ENCODE measurements at regions not wholly inside any gene's neighbourhood (a gene's known extent, or its start where the extent isn't known, plus 50 kb on each side); places are given as distances from the start of the nearest gene placed in this dataset.

GRCh38 chr2:153347818-153348495 lies 130.6 kb downstream of the RPRM start:
- ATAC-seq (no peak), DNase-seq (no peak)
- no peak overlapping the region for H3K27ac ChIP-seq
- no peaks in the 10 kb centered on the region for H3K27me3 ChIP-seq
- WGBS (ENCODE audit: insufficient coverage, low coverage, low lambda C conversion rate, missing lambda C conversion rate) = 25% methylated on average over 2 of the region's 2 CpGs
- TF ChIP-seq POLR2A (IDR thresholded peaks at IDR 0.05) (no peak), CTCF (IDR thresholded peaks at IDR 0.05) (no peak)
- no peaks in the 10 kb centered on the region for H3K4me1 ChIP-seq
- no peak overlapping the region for H3K4me3 ChIP-seq
- intact Hi-C loops (cut with DNase I) = no loop called here
- H3K36me3 ChIP-seq = no peaks in the 10 kb centered on the region
- H3K9me3 ChIP-seq = no peaks in the 10 kb centered on the region

GRCh38 chr2:153320879-153321278 lies 157.7 kb downstream of the RPRM start:
- no peak for TF ChIP-seq POLR2A (IDR thresholded peaks at IDR 0.05)
- no peak for TF ChIP-seq CTCF (IDR thresholded peaks at IDR 0.05)
- Histone ChIP-seq H3K27ac (no peak overlapping the region), H3K4me1 (no peaks in the 10 kb centered on the region), H3K27me3 (no peaks in the 10 kb centered on the region), H3K9me3 (no peaks in the 10 kb centered on the region), H3K36me3 (no peaks in the 10 kb centered on the region), H3K4me3 (no peak overlapping the region)
- intact Hi-C loops (cut with DNase I) = no loop called here
- DNase-seq (no peak), ATAC-seq (no peak)

- intact Hi-C loops (cut with DNase I) = no loop called here
- no peak for DNase-seq
- no peak overlapping the region for H3K27ac ChIP-seq
- no peaks in the 10 kb centered on the region for H3K9me3 ChIP-seq
- 36% methylated on average over 8 of the region's 8 CpGs for whole genome bisulfite sequencing (ENCODE audit: insufficient coverage, low coverage, low lambda C conversion rate, missing lambda C conversion rate)
- H3K27me3 ChIP-seq = no peaks in the 10 kb centered on the region
- H3K4me1 ChIP-seq = no peaks in the 10 kb centered on the region
- H3K4me3 ChIP-seq = no peak overlapping the region
- no peaks in the 10 kb centered on the region for H3K36me3 ChIP-seq
- no peak for TF ChIP-seq POLR2A (IDR thresholded peaks at IDR 0.05)
- TF ChIP-seq CTCF (IDR thresholded peaks at IDR 0.05) = no peak
- ATAC-seq = no peak
Measured at GRCh38 chr2:153311432-153311831, 167.1 kb downstream of the RPRM start.

- H3K27ac ChIP-seq = no peak overlapping the region
- H3K4me1 ChIP-seq = no peaks in the 10 kb centered on the region
- H3K4me3 ChIP-seq = no peak overlapping the region
- intact Hi-C loops (cut with DNase I) = no loop called here
- DNase-seq = no peak
- H3K36me3 ChIP-seq = no peaks in the 10 kb centered on the region
- no peaks in the 10 kb centered on the region for H3K27me3 ChIP-seq
- 28% methylated on average over 2 of the region's 2 CpGs for WGBS (ENCODE audit: insufficient coverage, low coverage, low lambda C conversion rate, missing lambda C conversion rate)
- ATAC-seq = no peak
- H3K9me3 ChIP-seq = no peaks in the 10 kb centered on the region
- TF ChIP-seq CTCF (IDR thresholded peaks at IDR 0.05) = no peak
- TF ChIP-seq POLR2A (IDR thresholded peaks at IDR 0.05) = no peak
Measured at GRCh38 chr2:153308466-153308865, 170.1 kb downstream of the RPRM start.

- no peak for TF ChIP-seq POLR2A (IDR thresholded peaks at IDR 0.05)
- no peak for TF ChIP-seq CTCF (IDR thresholded peaks at IDR 0.05)
- Histone ChIP-seq H3K4me1 (no peaks in the 10 kb centered on the region), H3K27ac (no peak overlapping the region), H3K9me3 (no peaks in the 10 kb centered on the region), H3K36me3 (no peaks in the 10 kb centered on the region), H3K27me3 (no peaks in the 10 kb centered on the region), H3K4me3 (no peak overlapping the region)
- intact Hi-C loops (cut with DNase I) = no loop called here
- WGBS (ENCODE audit: insufficient coverage, low coverage, low lambda C conversion rate, missing lambda C conversion rate) = 54% methylated on average over 3 of the region's 3 CpGs
- DNase-seq (no peak), ATAC-seq (no peak)
Measured at GRCh38 chr2:153307223-153307622, 171.3 kb downstream of the RPRM start.
